DND-41 (cell line): ENCODE measurements at regions not wholly inside any gene's neighbourhood (a gene's known extent, or its start where the extent isn't known, plus 50 kb on each side); places are given as distances from the start of the nearest gene placed in this dataset.

Experiments
- ATAC-seq: fragments of 200-7000 bp; cut with Tn5 transposase; 3 replicates; pipeline ENCODE4 v1.9.1; 2021; ENCODE audit warnings: low read depth; ENCODE audit not compliant: insufficient read depth
- DNase-seq: peaks from one replicate; pipeline ENCODE4 v3.0.0-alpha.2; 2020
- H2AFZ ChIP-seq: 2 replicates; pipeline ENCODE4 v1.6.0; 2012; ENCODE audit warnings: low read depth, low read length
- H3K27ac ChIP-seq: 2 replicates; pipeline ENCODE4 v1.5.1; 2012; ENCODE audit warnings: low read length, inconsistent platforms
- H3K27me3 ChIP-seq: fragments of 200-600 bp; sonication (generic); 2 replicates; pipeline ENCODE4 v1.6.0; 2012; ENCODE audit warnings: low read length, mild to moderate bottlenecking, inconsistent platforms; ENCODE audit not compliant: insufficient read depth, poor library complexity
- H3K36me3 ChIP-seq: 2 replicates; pipeline ENCODE4 v1.5.1; 2012; ENCODE audit warnings: low read length, inconsistent platforms; ENCODE audit not compliant: insufficient read depth
- H3K4me1 ChIP-seq: 2 replicates; pipeline ENCODE4 v1.5.1; 2012; ENCODE audit warnings: mild to moderate bottlenecking, low read length; ENCODE audit not compliant: insufficient read depth
- H3K4me2 ChIP-seq: 2 replicates; pipeline ENCODE4 v1.6.0; 2012; ENCODE audit warnings: mild to moderate bottlenecking, moderate library complexity, low read length, inconsistent platforms; ENCODE audit not compliant: insufficient read depth
- H3K4me3 ChIP-seq, 2 experiments: fragments of 200-600 bp in 1 of 2; shearing (Covaris generic) in 1 of 2; 2 replicates each; pipeline ENCODE4 v1.5.1; 2012 to 2016; ENCODE audit warnings: inconsistent platforms in 2 of 2, low read length in 2 of 2, mild to moderate bottlenecking in 2 of 2, low read depth in 1 of 2, moderate library complexity in 1 of 2
- H3K79me2 ChIP-seq: 2 replicates; pipeline ENCODE4 v1.6.0; 2012; ENCODE audit warnings: low read length, inconsistent platforms; ENCODE audit not compliant: insufficient read depth
- H3K9ac ChIP-seq: 2 replicates; pipeline ENCODE4 v1.6.0; 2012; ENCODE audit warnings: low read depth, mild to moderate bottlenecking, inconsistent platforms, low read length, moderate library complexity
- H3K9me3 ChIP-seq: 2 replicates; pipeline ENCODE4 v1.5.1; 2012; ENCODE audit warnings: low read length, moderate library complexity, mild to moderate bottlenecking, inconsistent platforms; ENCODE audit not compliant: insufficient read depth, severe bottlenecking
- H4K20me1 ChIP-seq: 2 replicates; pipeline ENCODE4 v1.6.0; 2012; ENCODE audit warnings: low read length; ENCODE audit not compliant: insufficient read depth
- CTCF ChIP-seq: IDR thresholded peaks from 2 replicates; pipeline ENCODE4 v1.5.1; 2012; ENCODE audit warnings: borderline replicate concordance, low read length, moderate library complexity, mild to moderate bottlenecking; ENCODE audit not compliant: poor library complexity, severe bottlenecking; ENCODE audit errors: extremely low read depth
- EZH2 ChIP-seq: IDR thresholded peaks from 3 replicates; pipeline ENCODE4 v1.6.1; 2012; ENCODE audit warnings: borderline replicate concordance, low read depth, mild to moderate bottlenecking, moderate library complexity, low read length, inconsistent platforms; ENCODE audit not compliant: severe bottlenecking

DNA sequence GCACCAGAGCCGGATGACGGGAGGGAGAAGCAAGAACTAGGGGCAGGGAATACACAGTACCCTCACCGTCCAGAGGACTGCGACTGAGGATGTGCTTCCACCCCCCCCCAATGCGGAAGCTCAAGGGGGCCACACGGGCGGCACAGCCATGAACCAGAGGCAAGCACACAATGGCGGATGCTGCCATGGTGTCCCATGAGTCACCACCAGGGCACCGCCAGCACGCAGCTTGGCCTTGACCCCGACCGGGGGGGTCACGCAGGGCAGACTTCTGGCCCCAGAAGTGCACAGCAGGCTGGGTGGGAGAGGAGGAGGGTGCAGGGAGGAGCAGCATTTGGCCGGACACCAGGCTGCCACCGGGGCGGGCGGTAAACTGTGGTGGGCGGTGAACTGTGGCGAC, 83.5 kb upstream of the ZNF254 start:
- TF ChIP-seq EZH2 = no peak
- Histone ChIP-seq H3K9me3 (peaks cover 27% of the 10 kb centered on the region), H3K4me3 (no peak overlapping the region), H3K36me3 (no peaks in the 10 kb centered on the region), H3K9ac (no peak overlapping the region), H3K27ac (no peak overlapping the region), H2AFZ (no peak overlapping the region), H3K4me2 (no peak overlapping the region), H4K20me1 (no peaks in the 10 kb centered on the region), H3K4me1 (no peaks in the 10 kb centered on the region), H3K79me2 (no peaks in the 10 kb centered on the region), H3K27me3 (no peaks in the 10 kb centered on the region)
- ATAC-seq (no peak), DNase-seq (no peak)

- ATAC-seq (no peak), DNase-seq (no peak)
- Histone ChIP-seq H2AFZ (no peak overlapping the region), H3K4me1 (no peaks in the 10 kb centered on the region), H4K20me1 (no peaks in the 10 kb centered on the region), H3K9ac (no peak overlapping the region), H3K9me3 (peaks cover 27% of the 10 kb centered on the region), H3K27ac (no peak overlapping the region), H3K27me3 (no peaks in the 10 kb centered on the region), H3K4me2 (no peak overlapping the region), H3K36me3 (no peaks in the 10 kb centered on the region), H3K79me2 (no peaks in the 10 kb centered on the region), H3K4me3 (no peak overlapping the region)
- no peak for TF ChIP-seq CTCF
- TF ChIP-seq EZH2 = no peak
These were observed 82.8 kb upstream of the ZNF254 start for GRCh38 chr19:24004166-24004565.

- Histone ChIP-seq H3K9me3 (no peaks in the 10 kb centered on the region), H3K27me3 (no peaks in the 10 kb centered on the region), H3K4me3 (no peak overlapping the region), H3K79me2 (peaks cover 18% of the 10 kb centered on the region), H3K4me1 (peaks cover 18% of the 10 kb centered on the region), H4K20me1 (no peaks in the 10 kb centered on the region), H3K9ac (no peak overlapping the region), H3K4me2 (no peak overlapping the region), H2AFZ (no peak overlapping the region), H3K36me3 (no peaks in the 10 kb centered on the region; the same call in 1 of the 2 replicates), H3K27ac (no peak overlapping the region)
- TF ChIP-seq EZH2 = no peak
- TF ChIP-seq CTCF = peak; percentile 10
- no peak for DNase-seq
- ATAC-seq = no peak
These were observed 56.9 kb upstream of the ZNF254 start for GRCh38 chr19:24029941-24030636.

DNA sequence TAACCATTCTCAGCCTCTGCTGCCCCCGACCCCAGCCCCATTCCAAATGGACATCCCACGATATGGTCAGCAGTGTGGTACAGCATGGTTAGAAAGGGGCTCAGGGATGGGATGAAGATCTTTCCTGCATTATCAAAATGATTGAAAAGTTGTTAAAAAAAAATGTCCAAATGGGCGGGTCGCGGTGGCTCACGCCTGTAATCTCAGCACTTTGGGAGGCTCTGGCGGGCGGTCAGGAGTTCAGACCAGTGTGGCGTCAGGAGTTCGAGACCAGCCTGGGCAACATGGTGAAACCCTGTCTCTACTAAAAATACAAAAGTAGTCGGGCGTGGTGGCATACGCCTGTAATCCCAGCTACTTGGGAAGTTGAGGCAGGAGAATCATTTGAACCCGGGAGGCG, 54.3 kb upstream of the ZNF254 start:
- Histone ChIP-seq H3K4me1 (peaks cover 40% of the 10 kb centered on the region), H3K4me3 (peak overlapping the region in 1 of 2 experiments; percentile 97; a peak in 3 of 4 replicates), H3K27ac (peak overlapping the region; percentile 77), H3K9me3 (no peaks in the 10 kb centered on the region), H3K36me3 (peaks cover 21% of the 10 kb centered on the region), H2AFZ (peak overlapping the region; percentile 75), H3K9ac (peak overlapping the region; percentile 97), H3K27me3 (no peaks in the 10 kb centered on the region), H3K79me2 (peaks cover 44% of the 10 kb centered on the region), H4K20me1 (peaks cover 5% of the 10 kb centered on the region; the same call in 1 of the 2 replicates), H3K4me2 (peak overlapping the region; percentile 84)
- DNase-seq = no peak
- ATAC-seq = no peak
- no peak for TF ChIP-seq CTCF
- TF ChIP-seq EZH2 = no peak
